IMR-90 (cell line): ENCODE measurements at regions not wholly inside any gene's neighbourhood (a gene's known extent, or its start where the extent isn't known, plus 50 kb on each side); places are given as distances from the start of the nearest gene placed in this dataset.

Experiments
- BHLHE40 ChIP-seq: fragments of 150-350 bp; IDR thresholded peaks from 2 replicates; pipeline ENCODE4 v1.6.1; 2016; ENCODE audit warnings: mild to moderate bottlenecking, low read depth, low read length
- CEBPB ChIP-seq: IDR thresholded peaks from 2 replicates; pipeline ENCODE4 v1.6.1; 2012; ENCODE audit warnings: low read depth, low read length, improper control_type of control experiment
- CHD1 ChIP-seq: IDR thresholded peaks from 2 replicates; pipeline ENCODE4 v1.6.1; 2012; ENCODE audit warnings: low read depth, low read length, improper control_type of control experiment
- CTCF ChIP-seq: conservative IDR thresholded peaks from 2 replicates; pipeline ENCODE4 v1.5.1; 2012; ENCODE audit warnings: mild to moderate bottlenecking, low read depth, low read length, improper control_type of control experiment
- ELK1 ChIP-seq: fragments of 150-350 bp; IDR thresholded peaks from 2 replicates; pipeline ENCODE4 v1.6.1; 2016; ENCODE audit warnings: low read depth, mild to moderate bottlenecking, low read length, moderate library complexity, borderline replicate concordance
- MAFK ChIP-seq: IDR thresholded peaks from 2 replicates; pipeline ENCODE4 v1.6.1; 2012; ENCODE audit warnings: low read depth, low read length, improper control_type of control experiment
- MXI1 ChIP-seq: IDR thresholded peaks from 2 replicates; pipeline ENCODE4 v1.6.1; 2012; ENCODE audit warnings: low read depth, mild to moderate bottlenecking, low read length, moderate library complexity, borderline replicate concordance
- POLR2A ChIP-seq: IDR thresholded peaks from 2 replicates; pipeline ENCODE4 v1.6.1; 2012; ENCODE audit warnings: mild to moderate bottlenecking, low read depth, low read length
- RAD21 ChIP-seq: IDR thresholded peaks from 2 replicates; pipeline ENCODE4 v1.6.1; 2012; ENCODE audit warnings: low read length, improper control_type of control experiment
- RCOR1 ChIP-seq: IDR thresholded peaks from 2 replicates; pipeline ENCODE4 v1.6.1; 2012; ENCODE audit warnings: mild to moderate bottlenecking, low read length, improper control_type of control experiment; ENCODE audit not compliant: insufficient replicate concordance
- RFX5 ChIP-seq: IDR thresholded peaks from 2 replicates; pipeline ENCODE4 v1.8.0; 2012; ENCODE audit warnings: low read depth, mild to moderate bottlenecking, low read length, moderate library complexity
- SMC3 ChIP-seq: fragments of 150-350 bp; IDR thresholded peaks from 2 replicates; pipeline ENCODE4 v1.6.1; 2016; ENCODE audit warnings: low read depth, mild to moderate bottlenecking, antibody characterized with exemption, low read length, moderate library complexity
- USF2 ChIP-seq: fragments of 150-350 bp; IDR thresholded peaks from 2 replicates; pipeline ENCODE4 v1.6.1; 2017; ENCODE audit warnings: mild to moderate bottlenecking, antibody characterized with exemption, low read length, low read depth

GRCh38 chr1:96980448-96980847, 258.9 kb downstream of the PTBP2 start:
- no peak for TF ChIP-seq BHLHE40
- TF ChIP-seq CTCF: no peak
- no peak for TF ChIP-seq MAFK
- no peak for TF ChIP-seq CEBPB
- TF ChIP-seq USF2: no peak
- no peak for TF ChIP-seq RFX5
- no peak for TF ChIP-seq RCOR1
- no peak for TF ChIP-seq SMC3
- TF ChIP-seq POLR2A: no peak
- no peak for TF ChIP-seq RAD21
- no peak for TF ChIP-seq MXI1
- TF ChIP-seq ELK1: no peak
- no peak for TF ChIP-seq CHD1
